ENCODE measurements at regions not wholly inside any gene's neighbourhood (a gene's known extent, or its start where the extent isn't known, plus 50 kb on each side); places are given as distances from the start of the nearest gene placed in this dataset.

- no peaks in the 10 kb centered on the region for H3K27me3 ChIP-seq
These were observed 795.7 kb upstream of the SLIT2 start for GRCh38 chr4:19455850-19456602.

GRCh38 chr4:19455196-19455595 is 796.5 kb upstream of the SLIT2 start:
- Histone ChIP-seq H3K4me3 (no peak overlapping the region), H3K4me1 (no peaks in the 10 kb centered on the region), H3K27ac (no peak overlapping the region), H3K27me3 (no peaks in the 10 kb centered on the region), H3K9me3 (no peaks in the 10 kb centered on the region), H3K36me3 (no peaks in the 10 kb centered on the region)
- in situ Hi-C loops (cut with MboI; ENCODE audit: low pct_ligation_motif_present in 1 of 4, low pct_unique_long_range_greater_than_20kb in 1 of 4, low sequenced_read_pairs in 3 of 4) = no loop called here
- no peak for DNase-seq
- intact Hi-C loops (cut with DNase I; ENCODE audit: low total_unique reads) = no loop called here
- 67 to 90% methylated on average over 1 to 14 of the region's 14 CpGs for WGBS, 2 donors (ENCODE audit: low coverage in 1 of 2)
- TF ChIP-seq POLR2AphosphoS5 (IDR thresholded peaks at IDR 0.05) (no peak), CTCF (IDR thresholded peaks at IDR 0.05) (no peak), POLR2A (IDR thresholded peaks at IDR 0.05) (no peak), EP300 (IDR thresholded peaks at IDR 0.05; ENCODE audit: low read depth) (no peak)

More at GRCh38 chr4:19455850-19456602, 795.7 kb upstream of the SLIT2 start:
- DNase-seq = no peak
- no peak overlapping the region for H3K27ac ChIP-seq
- in situ Hi-C loops (cut with MboI; ENCODE audit: low pct_ligation_motif_present in 1 of 4, low pct_unique_long_range_greater_than_20kb in 1 of 4, low sequenced_read_pairs in 3 of 4) (no loop called here), intact Hi-C loops (cut with DNase I; ENCODE audit: low total_unique reads) (no loop called here)
- no peaks in the 10 kb centered on the region for H3K4me1 ChIP-seq
- no peaks in the 10 kb centered on the region for H3K9me3 ChIP-seq
- H3K4me3 ChIP-seq = no peak overlapping the region
- TF ChIP-seq POLR2A (IDR thresholded peaks at IDR 0.05) (no peak), POLR2AphosphoS5 (IDR thresholded peaks at IDR 0.05) (no peak), CTCF (IDR thresholded peaks at IDR 0.05) (no peak), EP300 (IDR thresholded peaks at IDR 0.05; ENCODE audit: low read depth) (no peak)
- no peaks in the 10 kb centered on the region for H3K36me3 ChIP-seq
- 79 to 88% methylated on average over 5 to 21 of the region's 21 CpGs for WGBS, 2 donors (ENCODE audit: low coverage in 1 of 2)

GRCh38 chr4:19438233-19438632 is 813.5 kb upstream of the SLIT2 start:
- TF ChIP-seq POLR2A (IDR thresholded peaks at IDR 0.05) = no peak
- TF ChIP-seq CTCF (IDR thresholded peaks at IDR 0.05) = no peak
- no peak for TF ChIP-seq POLR2AphosphoS5 (IDR thresholded peaks at IDR 0.05)
- TF ChIP-seq EP300 (IDR thresholded peaks at IDR 0.05; ENCODE audit: low read depth) = no peak
- H3K27ac ChIP-seq = no peak overlapping the region
- no peaks in the 10 kb centered on the region for H3K36me3 ChIP-seq
- H3K4me1 ChIP-seq = no peaks in the 10 kb centered on the region
- no peak overlapping the region for H3K4me3 ChIP-seq
- DNase-seq = no peak
- no peaks in the 10 kb centered on the region for H3K9me3 ChIP-seq
- 81% methylated on average over 1 of the region's 1 CpG; no CpG with 5 or more reads in 1 of the 2 donors for WGBS, 2 donors (ENCODE audit: low coverage in 1 of 2)
- intact Hi-C loops (cut with DNase I; ENCODE audit: low total_unique reads) (no loop called here), in situ Hi-C loops (cut with MboI; ENCODE audit: low pct_ligation_motif_present in 1 of 4, low pct_unique_long_range_greater_than_20kb in 1 of 4, low sequenced_read_pairs in 3 of 4) (no loop called here)
- H3K27me3 ChIP-seq = no peaks in the 10 kb centered on the region

DNA sequence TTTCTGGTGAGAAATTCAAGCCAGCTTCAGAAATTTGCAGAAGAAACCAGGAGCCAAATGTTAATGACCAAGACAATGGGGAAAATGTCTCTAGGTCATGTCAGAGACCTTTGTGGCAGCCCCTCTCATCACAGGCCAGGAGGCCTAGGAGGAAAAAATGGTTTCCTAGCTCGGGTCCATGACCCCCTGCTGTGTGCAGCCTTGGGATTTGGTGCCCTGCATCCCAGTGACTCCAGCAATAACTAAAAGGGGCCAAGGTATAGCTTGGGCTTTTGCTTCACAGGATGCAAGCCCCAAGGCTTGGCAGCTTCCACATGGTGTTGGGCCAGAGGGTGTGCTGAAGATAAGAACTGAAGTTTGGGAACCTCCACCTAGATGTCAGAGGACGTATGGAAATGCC is 814.7 kb upstream of the SLIT2 start:
- WGBS, 2 donors (ENCODE audit: low coverage in 1 of 2) = 44% methylated on average over 2 of the region's 2 CpGs; no CpG with 5 or more reads in 1 of the 2 donors
- Histone ChIP-seq H3K9me3 (no peaks in the 10 kb centered on the region), H3K27ac (no peak overlapping the region), H3K27me3 (no peaks in the 10 kb centered on the region), H3K36me3 (no peaks in the 10 kb centered on the region), H3K4me3 (no peak overlapping the region), H3K4me1 (no peaks in the 10 kb centered on the region)
- DNase-seq = no peak
- TF ChIP-seq POLR2A (IDR thresholded peaks at IDR 0.05) (no peak), CTCF (IDR thresholded peaks at IDR 0.05) (no peak), EP300 (IDR thresholded peaks at IDR 0.05; ENCODE audit: low read depth) (no peak), POLR2AphosphoS5 (IDR thresholded peaks at IDR 0.05) (no peak)
- in situ Hi-C loops (cut with MboI; ENCODE audit: low pct_ligation_motif_present in 1 of 4, low pct_unique_long_range_greater_than_20kb in 1 of 4, low sequenced_read_pairs in 3 of 4) = no loop called here
- intact Hi-C loops (cut with DNase I; ENCODE audit: low total_unique reads) = no loop called here

All from transverse colon (tissue), 4 donors.